IMR-90 (cell line): ENCODE measurements at regions not wholly inside any gene's neighbourhood (a gene's known extent, or its start where the extent isn't known, plus 50 kb on each side); places are given as distances from the start of the nearest gene placed in this dataset.

Experiments used
- ATAC-seq: fragments of 200-7000 bp; cut with Tn5 transposase; 2 replicates; pipeline ENCODE4 v1.9.1; 2020; ENCODE audit warnings: low read depth, mild to moderate bottlenecking, moderate library complexity
- BruUV-seq: library from RNA; stranded (reverse); fragments of 400-500 nt; replicated peaks from 2 replicates; lab custom pipeline; 2021; lab: Mats Ljungman, UMichigan
- CTCF ChIA-PET: fragments of 300-600 bp; formaldehyde crosslinking; extraction: SDS; loops from one replicate; lab custom pipeline; 2021; ENCODE audit warnings: antibody characterized with exemption; lab: Yijun Ruan, JAX
- POLR2A ChIA-PET: fragments of 300-600 bp; sonication (Branson Sonifier 250); formaldehyde crosslinking; loops from one replicate; lab custom pipeline; 2022; ENCODE audit warnings: antibody characterized with exemption; ENCODE audit not compliant: unreplicated experiment; lab: Charles Lee
- DNase-seq: peaks from one replicate; pipeline ENCODE4 v3.0.0; 2013
- H2AFZ ChIP-seq: replicated peaks from 2 replicates; pipeline ENCODE3; 2013; ENCODE audit warnings: low read length, mild to moderate bottlenecking; ENCODE audit not compliant: poor library complexity
- H2AK5ac ChIP-seq: 2 replicates; pipeline ENCODE4 v1.6.1; 2013; ENCODE audit warnings: low read depth, low read length, inconsistent platforms
- H2AK9ac ChIP-seq: replicated peaks from 2 replicates; pipeline ENCODE3; 2013; ENCODE audit warnings: mild to moderate bottlenecking, low read depth, low read length, moderate library complexity; ENCODE audit not compliant: poor library complexity
- H2BK120ac ChIP-seq: 2 replicates; pipeline ENCODE4 v1.6.1; 2013; ENCODE audit warnings: low read depth, low read length, inconsistent platforms
- H2BK15ac ChIP-seq: 3 replicates; pipeline ENCODE4 v1.6.1; 2013; ENCODE audit warnings: low read depth, low read length, inconsistent platforms
- H2BK20ac ChIP-seq: 2 replicates; pipeline ENCODE4 v1.6.1; 2013; ENCODE audit warnings: low read depth, mild to moderate bottlenecking, inconsistent platforms, low read length, moderate library complexity
- H2BK5ac ChIP-seq: 2 replicates; pipeline ENCODE4 v1.6.1; 2013; ENCODE audit warnings: mild to moderate bottlenecking, low read depth, low read length, inconsistent platforms; ENCODE audit not compliant: poor library complexity, severe bottlenecking
- H3K14ac ChIP-seq: replicated peaks from 2 replicates; pipeline ENCODE4 v1.6.1; 2013; ENCODE audit warnings: low read depth, low read length, inconsistent platforms
- H3K18ac ChIP-seq: 2 replicates; pipeline ENCODE4 v1.6.1; 2013; ENCODE audit warnings: low read depth, low read length, control low read depth
- H3K23ac ChIP-seq: 2 replicates; pipeline ENCODE4 v1.6.1; 2013; ENCODE audit warnings: low read depth, low read length, inconsistent platforms
- H3K27ac ChIP-seq: 2 replicates; pipeline ENCODE4 v1.5.1; 2013; ENCODE audit warnings: mild to moderate bottlenecking, control low read depth, low read length; ENCODE audit not compliant: insufficient read depth
- H3K27me3 ChIP-seq: 2 replicates; pipeline ENCODE4 v1.6.1; 2013; ENCODE audit warnings: low read length; ENCODE audit not compliant: control insufficient read depth, insufficient read depth
- H3K36me3 ChIP-seq: 2 replicates; pipeline ENCODE4 v1.6.1; 2013; ENCODE audit warnings: low read length, mixed read lengths; ENCODE audit not compliant: control insufficient read depth, insufficient read depth
- H3K4ac ChIP-seq: 2 replicates; pipeline ENCODE4 v1.6.1; 2013; ENCODE audit warnings: low read depth, low read length, inconsistent platforms
- H3K4me1 ChIP-seq: 2 replicates; pipeline ENCODE4 v1.6.1; 2013; ENCODE audit warnings: low read length, mixed read lengths; ENCODE audit not compliant: control insufficient read depth, insufficient read depth
- H3K4me2 ChIP-seq: 2 replicates; pipeline ENCODE4 v1.6.1; 2013; ENCODE audit warnings: low read depth, mild to moderate bottlenecking, control low read depth, low read length, moderate library complexity
- H3K4me3 ChIP-seq: 2 replicates; pipeline ENCODE4 v1.5.1; 2013; ENCODE audit warnings: low read depth, mild to moderate bottlenecking, control low read depth, low read length, moderate library complexity; ENCODE audit not compliant: insufficient read depth
- H3K56ac ChIP-seq: 2 replicates; pipeline ENCODE4 v1.6.1; 2013; ENCODE audit warnings: low read length, inconsistent platforms; ENCODE audit not compliant: insufficient read depth; ENCODE audit errors: extremely low read depth
- H3K79me1 ChIP-seq, 2 experiments: 2 replicates each; pipeline ENCODE4 v1.6.1; 2013; ENCODE audit warnings: low read length in 2 of 2, inconsistent platforms in 1 of 2, low read depth in 1 of 2
- H3K9ac ChIP-seq: 2 replicates; pipeline ENCODE4 v1.6.1; 2013; ENCODE audit warnings: low read depth, low read length, control low read depth
- H3K9me1 ChIP-seq: 2 replicates; pipeline ENCODE4 v1.6.1; 2013; ENCODE audit warnings: low read length, inconsistent platforms; ENCODE audit not compliant: insufficient read depth
- H3K9me3 ChIP-seq: 2 replicates; pipeline ENCODE4 v1.6.1; 2013; ENCODE audit warnings: low read length; ENCODE audit not compliant: control insufficient read depth, insufficient read depth
- H4K20me1 ChIP-seq: 2 replicates; pipeline ENCODE4 v1.6.1; 2013; ENCODE audit warnings: low read length, inconsistent platforms; ENCODE audit not compliant: insufficient read depth
- H4K5ac ChIP-seq: 2 replicates; pipeline ENCODE4 v1.6.1; 2013; ENCODE audit warnings: mild to moderate bottlenecking, low read depth, low read length, control low read depth
- H4K8ac ChIP-seq, 2 experiments: 2 replicates each; pipeline ENCODE4 v1.6.1; 2013; ENCODE audit warnings: low read depth in 2 of 2, low read length in 2 of 2, control low read depth in 1 of 2, inconsistent platforms in 1 of 2
- H4K91ac ChIP-seq: 2 replicates; pipeline ENCODE4 v1.6.1; 2013; ENCODE audit warnings: low read depth, low read length, inconsistent platforms; ENCODE audit not compliant: insufficient read depth
- MXI1 ChIP-seq: IDR thresholded peaks from 2 replicates; pipeline ENCODE4 v1.6.1; 2012; ENCODE audit warnings: low read depth, mild to moderate bottlenecking, low read length, moderate library complexity, borderline replicate concordance
- RAD21 ChIP-seq: IDR thresholded peaks from 2 replicates; pipeline ENCODE4 v1.6.1; 2012; ENCODE audit warnings: low read length, improper control_type of control experiment
- WGBS, 2 experiments: methylation state at CpG; one replicate each; pipeline versions ENCODE4 v1.1.5 to v1.1.7; 2013; ENCODE audit warnings: missing lambda C conversion rate in 2 of 2; ENCODE audit not compliant: insufficient read length in 1 of 2; ENCODE audit errors: extremely low coverage in 2 of 2; 5-methylcytosine and 5-hydroxymethylcytosine counted together
- dilution Hi-C: fragments of 300-500 bp; cut with HindIII; formaldehyde crosslinking; loops from one replicate; pipeline ENCODE4 v1.14.3; 2018; ENCODE audit warnings: low sequenced_read_pairs; ENCODE audit not compliant: unreplicated experiment
- in situ Hi-C: fragments of 300-500 bp; cut with MboI; formaldehyde crosslinking; loops from 3 replicates; pipeline ENCODE4 v1.14.3; 2019; ENCODE audit warnings: low sequenced_read_pairs, inconsistent platforms, mixed read lengths
- intact Hi-C: fragments of 100-400 bp; cut with micrococcal nuclease; formaldehyde crosslinking; loops from 2 replicates; pipeline ENCODE4 v1.10.0; 2022

DNA sequence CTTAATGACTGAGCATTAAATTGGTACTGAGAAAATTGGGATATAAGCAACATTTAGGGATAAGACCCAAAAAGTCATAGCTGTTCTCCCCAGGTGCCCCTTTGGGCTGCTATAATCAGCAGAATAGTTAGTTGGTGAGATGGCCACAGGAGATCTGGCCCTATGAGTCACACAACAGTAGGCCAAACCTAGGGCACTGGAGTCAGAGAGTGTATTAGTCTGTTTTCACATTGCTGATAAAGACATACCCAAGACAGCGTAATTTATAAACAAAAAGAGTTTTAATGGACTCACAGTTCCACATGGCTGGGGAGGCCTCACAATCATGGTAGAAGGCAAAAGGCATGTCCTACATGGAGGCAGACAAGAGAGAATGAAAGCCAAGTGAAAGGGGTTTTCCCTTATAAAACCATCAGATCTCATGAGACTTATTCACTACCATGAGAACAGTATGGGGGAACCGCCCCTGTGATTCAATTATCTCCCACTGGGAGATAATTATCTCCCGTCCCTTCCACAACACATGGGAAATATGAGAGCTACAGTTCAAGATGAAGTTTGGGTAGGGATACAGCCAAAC is 338.3 kb upstream of the NR3C2 start:
- Histone ChIP-seq H3K4me3 (no peak overlapping the region), H4K20me1 (no peaks in the 10 kb centered on the region), H3K36me3 (no peaks in the 10 kb centered on the region), H2BK20ac (no peak overlapping the region), H2AK9ac (no peak overlapping the region), H3K9me1 (no peaks in the 10 kb centered on the region), H3K14ac (no peak overlapping the region), H3K27ac (no peak overlapping the region), H3K9me3 (peaks cover 3% of the 10 kb centered on the region; the same call in 1 of the 2 replicates), H4K8ac (peak overlapping the region in 1 of 2 experiments; percentile 39; a peak in 2 of 4 replicates), H2AK5ac (no peak overlapping the region), H3K18ac (peak overlapping the region; percentile 78; the same call in 1 of the 2 replicates), H4K5ac (peak overlapping the region; percentile 35; the same call in 1 of the 2 replicates), H3K4ac (0 out of 2 replicates have a peak overlapping the region, but pooled peaks have one; percentile 10), H2AFZ (peak overlapping the region; percentile 35), H2BK15ac (peak overlapping the region; percentile 47; the same call in 1 of the 3 replicates), H3K79me1 (no peaks in the 10 kb centered on the region), H4K91ac (no peak overlapping the region), H2BK5ac (peak overlapping the region; percentile 31), H3K27me3 (no peaks in the 10 kb centered on the region), H3K23ac (no peak overlapping the region), H3K56ac (no peak overlapping the region), H3K4me2 (no peak overlapping the region), H2BK120ac (peak overlapping the region; percentile 43; the same call in 1 of the 2 replicates), H3K9ac (no peak overlapping the region), H3K4me1 (peaks cover 9% of the 10 kb centered on the region; the same call in 1 of the 2 replicates)
- ChIA-PET POLR2A (no interaction called here), CTCF (no interaction called here)
- ATAC-seq (peak; percentile 26; the same call in 1 of the 2 replicates), DNase-seq (no peak)
- BruUV-seq: no TSS peak
- TF ChIP-seq MXI1: no peak
- TF ChIP-seq RAD21: no peak
- in situ Hi-C loops (no loop called here), dilution Hi-C loops (no loop called here), intact Hi-C loops (no loop called here)
- WGBS, 2 experiments: no CpG with 5 or more reads among the region's 3 CpGs
